ENCODE measurements at regions not wholly inside any gene's neighbourhood (a gene's known extent, or its start where the extent isn't known, plus 50 kb on each side); places are given as distances from the start of the nearest gene placed in this dataset.
A peak's percentile ranks its signal among the peaks of the same experiment; 100 is the strongest.

GRCh38 chr4:57475424-57475823 is 365.2 kb upstream of the IGFBP7 start:
- no peak for DNase-seq (ENCODE audit: low read depth)
- no peak for TF ChIP-seq CTCF (conservative IDR thresholded peaks at IDR 0.05; ENCODE audit: low read depth, low read length)
- no peak overlapping the region for H3K4me3 ChIP-seq (ENCODE audit: low read length)

GRCh38 chr4:57465321-57466056 is 355.3 kb upstream of the IGFBP7 start:
- TF ChIP-seq CTCF (conservative IDR thresholded peaks at IDR 0.05; ENCODE audit: low read depth, low read length), result no peak
- no peak overlapping the region for H3K4me3 ChIP-seq (ENCODE audit: low read length)
- no peak for DNase-seq (ENCODE audit: low read depth)

GRCh38 chr4:57462843-57463242 is 352.7 kb upstream of the IGFBP7 start:
- no peak for TF ChIP-seq CTCF (conservative IDR thresholded peaks at IDR 0.05; ENCODE audit: low read depth, low read length)
- H3K4me3 ChIP-seq (ENCODE audit: low read length), result no peak overlapping the region
- DNase-seq (ENCODE audit: low read depth), result peak; percentile 63

GRCh38 chr4:57460967-57461366 is 350.8 kb upstream of the IGFBP7 start:
- no peak for TF ChIP-seq CTCF (conservative IDR thresholded peaks at IDR 0.05; ENCODE audit: low read depth, low read length)
- no peak overlapping the region for H3K4me3 ChIP-seq (ENCODE audit: low read length)
- DNase-seq (ENCODE audit: low read depth), result no peak

GRCh38 chr4:57448901-57449300 is 338.7 kb upstream of the IGFBP7 start:
- no peak for DNase-seq (ENCODE audit: low read depth)
- no peak for TF ChIP-seq CTCF (conservative IDR thresholded peaks at IDR 0.05; ENCODE audit: low read depth, low read length)
- no peak overlapping the region for H3K4me3 ChIP-seq (ENCODE audit: low read length)

GRCh38 chr4:57448452-57448851 is 338.3 kb upstream of the IGFBP7 start:
- DNase-seq (ENCODE audit: low read depth), result no peak
- TF ChIP-seq CTCF (conservative IDR thresholded peaks at IDR 0.05; ENCODE audit: low read depth, low read length), result no peak
- H3K4me3 ChIP-seq (ENCODE audit: low read length), result no peak overlapping the region

GRCh38 chr4:57446266-57446665 is 336.1 kb upstream of the IGFBP7 start:
- no peak for TF ChIP-seq CTCF (conservative IDR thresholded peaks at IDR 0.05; ENCODE audit: low read depth, low read length)
- no peak for DNase-seq (ENCODE audit: low read depth)
- no peak overlapping the region for H3K4me3 ChIP-seq (ENCODE audit: low read length)
